SK-N-SH treated with all-trans-retinoic acid at 6 μM for 48 hours (cell line): ENCODE measurements at regions not wholly inside any gene's neighbourhood (a gene's known extent, or its start where the extent isn't known, plus 50 kb on each side); places are given as distances from the start of the nearest gene placed in this dataset.

Experiments used
- ARNTL ChIP-seq: fragments of 450-650 bp; formaldehyde crosslinking; IDR thresholded peaks from 2 replicates; pipeline ENCODE4 v1.5.0; 2020; ENCODE audit warnings: low read depth, mild to moderate bottlenecking, moderate library complexity, borderline replicate concordance
- ZFP30 ChIP-seq: fragments of 450-650 bp; formaldehyde crosslinking; IDR thresholded peaks from 2 replicates; pipeline ENCODE4 v1.5.0; 2022; ENCODE audit warnings: mild to moderate bottlenecking, moderate library complexity
- ZNF565 ChIP-seq: fragments of 450-650 bp; formaldehyde crosslinking; conservative IDR thresholded peaks from 2 replicates; pipeline ENCODE4 v1.5.0; 2020; ENCODE audit warnings: low read depth, mild to moderate bottlenecking, moderate library complexity
- ZNF8 ChIP-seq: fragments of 450-650 bp; formaldehyde crosslinking; IDR thresholded peaks from 2 replicates; pipeline ENCODE4 v1.5.0; 2020; ENCODE audit warnings: mild to moderate bottlenecking, moderate library complexity
- TF ChIP-seq, protein P1 (sequence below): fragments of 250-450 bp; sonication (Bioruptor Pico); IDR thresholded peaks from 2 replicates; pipeline ENCODE4 v1.5.1; 2021; ENCODE audit warnings: mild to moderate bottlenecking, moderate library complexity
- TF ChIP-seq, protein P2 (sequence below): fragments of 250-450 bp; sonication (Bioruptor Pico); IDR thresholded peaks from 2 replicates; pipeline ENCODE4 v1.5.1; 2020; ENCODE audit warnings: low read depth, mild to moderate bottlenecking, moderate library complexity
- TF ChIP-seq, protein P3 (sequence below): fragments of 250-450 bp; sonication (Bioruptor Pico); IDR thresholded peaks from 2 replicates; pipeline ENCODE4 v1.8.0; 2020; ENCODE audit warnings: mild to moderate bottlenecking, moderate library complexity, borderline replicate concordance

DNA sequence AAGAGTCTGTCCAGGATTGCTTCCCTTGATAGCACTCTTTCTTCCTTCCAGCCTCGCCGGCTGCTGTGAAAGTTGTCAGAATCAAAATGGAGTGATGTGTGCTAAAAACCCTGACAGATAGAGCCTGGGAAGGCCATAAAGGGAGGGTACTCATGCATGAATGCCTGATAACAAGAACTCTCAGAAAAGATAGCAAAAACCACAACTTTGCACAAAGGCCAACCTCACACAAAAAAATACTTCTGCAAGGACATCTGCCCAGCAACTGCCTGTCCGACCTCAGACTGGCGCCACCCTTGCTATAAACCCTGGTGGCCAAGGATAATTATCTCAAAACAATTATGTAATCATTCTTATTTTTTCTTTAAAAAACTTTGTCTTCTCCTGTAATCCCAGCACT lies 133.2 kb upstream of the SVIL start:
- TF ChIP-seq ZNF8 (CRISPR knock-in tag) (no peak), ARNTL (CRISPR knock-in tag) (no peak), ZNF565 (no peak), ZFP30 (CRISPR knock-in tag) (no peak)
- TF ChIP-seq, protein P1, sequence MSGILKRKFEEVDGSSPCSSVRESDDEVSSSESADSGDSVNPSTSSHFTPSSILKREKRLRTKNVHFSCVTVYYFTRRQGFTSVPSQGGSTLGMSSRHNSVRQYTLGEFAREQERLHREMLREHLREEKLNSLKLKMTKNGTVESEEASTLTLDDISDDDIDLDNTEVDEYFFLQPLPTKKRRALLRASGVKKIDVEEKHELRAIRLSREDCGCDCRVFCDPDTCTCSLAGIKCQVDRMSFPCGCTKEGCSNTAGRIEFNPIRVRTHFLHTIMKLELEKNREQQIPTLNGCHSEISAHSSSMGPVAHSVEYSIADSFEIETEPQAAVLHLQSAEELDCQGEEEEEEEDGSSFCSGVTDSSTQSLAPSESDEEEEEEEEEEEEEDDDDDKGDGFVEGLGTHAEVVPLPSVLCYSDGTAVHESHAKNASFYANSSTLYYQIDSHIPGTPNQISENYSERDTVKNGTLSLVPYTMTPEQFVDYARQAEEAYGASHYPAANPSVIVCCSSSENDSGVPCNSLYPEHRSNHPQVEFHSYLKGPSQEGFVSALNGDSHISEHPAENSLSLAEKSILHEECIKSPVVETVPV (CRISPR knock-in tag): no peak
- TF ChIP-seq, protein P2, sequence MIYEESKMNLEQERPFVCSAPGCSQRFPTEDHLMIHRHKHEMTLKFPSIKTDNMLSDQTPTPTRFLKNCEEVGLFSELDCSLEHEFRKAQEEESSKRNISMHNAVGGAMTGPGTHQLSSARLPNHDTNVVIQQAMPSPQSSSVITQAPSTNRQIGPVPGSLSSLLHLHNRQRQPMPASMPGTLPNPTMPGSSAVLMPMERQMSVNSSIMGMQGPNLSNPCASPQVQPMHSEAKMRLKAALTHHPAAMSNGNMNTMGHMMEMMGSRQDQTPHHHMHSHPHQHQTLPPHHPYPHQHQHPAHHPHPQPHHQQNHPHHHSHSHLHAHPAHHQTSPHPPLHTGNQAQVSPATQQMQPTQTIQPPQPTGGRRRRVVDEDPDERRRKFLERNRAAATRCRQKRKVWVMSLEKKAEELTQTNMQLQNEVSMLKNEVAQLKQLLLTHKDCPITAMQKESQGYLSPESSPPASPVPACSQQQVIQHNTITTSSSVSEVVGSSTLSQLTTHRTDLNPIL (CRISPR knock-in tag): no peak
- TF ChIP-seq, protein P3, sequence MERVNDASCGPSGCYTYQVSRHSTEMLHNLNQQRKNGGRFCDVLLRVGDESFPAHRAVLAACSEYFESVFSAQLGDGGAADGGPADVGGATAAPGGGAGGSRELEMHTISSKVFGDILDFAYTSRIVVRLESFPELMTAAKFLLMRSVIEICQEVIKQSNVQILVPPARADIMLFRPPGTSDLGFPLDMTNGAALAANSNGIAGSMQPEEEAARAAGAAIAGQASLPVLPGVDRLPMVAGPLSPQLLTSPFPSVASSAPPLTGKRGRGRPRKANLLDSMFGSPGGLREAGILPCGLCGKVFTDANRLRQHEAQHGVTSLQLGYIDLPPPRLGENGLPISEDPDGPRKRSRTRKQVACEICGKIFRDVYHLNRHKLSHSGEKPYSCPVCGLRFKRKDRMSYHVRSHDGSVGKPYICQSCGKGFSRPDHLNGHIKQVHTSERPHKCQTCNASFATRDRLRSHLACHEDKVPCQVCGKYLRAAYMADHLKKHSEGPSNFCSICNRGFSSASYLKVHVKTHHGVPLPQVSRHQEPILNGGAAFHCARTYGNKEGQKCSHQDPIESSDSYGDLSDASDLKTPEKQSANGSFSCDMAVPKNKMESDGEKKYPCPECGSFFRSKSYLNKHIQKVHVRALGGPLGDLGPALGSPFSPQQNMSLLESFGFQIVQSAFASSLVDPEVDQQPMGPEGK: no peak
